H9 (cell line): ENCODE measurements at regions not wholly inside any gene's neighbourhood (a gene's known extent, or its start where the extent isn't known, plus 50 kb on each side); places are given as distances from the start of the nearest gene placed in this dataset.

Experiments used
- DNase-seq: peaks from one replicate; pipeline ENCODE4 v3.0.0-alpha.2; 2017
- H2AFZ ChIP-seq: one replicate; pipeline ENCODE4 v1.6.1; 2013; ENCODE audit warnings: mild to moderate bottlenecking, low read length, control low read depth, moderate library complexity
- H2AK5ac ChIP-seq: 2 replicates; pipeline ENCODE4 v1.6.1; 2013; ENCODE audit warnings: low read length, control low read depth, mixed read lengths; ENCODE audit not compliant: insufficient read length
- H2BK120ac ChIP-seq: one replicate; pipeline ENCODE4 v1.6.1; 2013; ENCODE audit warnings: low read depth, mild to moderate bottlenecking, low read length, control low read depth, inconsistent platforms; ENCODE audit not compliant: poor library complexity, severe bottlenecking
- H2BK12ac ChIP-seq: 2 replicates; pipeline ENCODE4 v1.6.1; 2013; ENCODE audit warnings: low read length, control low read depth, mixed read lengths, low read depth; ENCODE audit not compliant: insufficient read length
- H2BK15ac ChIP-seq: 2 replicates; pipeline ENCODE4 v1.6.1; 2013; ENCODE audit warnings: low read depth, low read length, control low read depth
- H2BK20ac ChIP-seq: one replicate; pipeline ENCODE4 v1.6.1; 2013; ENCODE audit warnings: low read depth, mild to moderate bottlenecking, low read length, control low read depth, inconsistent platforms; ENCODE audit not compliant: poor library complexity, severe bottlenecking
- H2BK5ac ChIP-seq: 2 replicates; pipeline ENCODE4 v1.6.1; 2013; ENCODE audit warnings: low read length, control low read depth, mixed read lengths; ENCODE audit not compliant: insufficient read length
- H3K14ac ChIP-seq: 2 replicates; pipeline ENCODE4 v1.6.1; 2013; ENCODE audit warnings: low read length, control low read depth; ENCODE audit not compliant: insufficient read depth
- H3K18ac ChIP-seq: 2 replicates; pipeline ENCODE4 v1.6.1; 2013; ENCODE audit warnings: low read depth, mild to moderate bottlenecking, mixed read lengths, low read length, control low read depth; ENCODE audit not compliant: insufficient read length
- H3K23ac ChIP-seq: 2 replicates; pipeline ENCODE4 v1.6.1; 2013; ENCODE audit warnings: low read length, control low read depth, mixed read lengths, low read depth; ENCODE audit not compliant: insufficient read length
- H3K23me2 ChIP-seq: 2 replicates; pipeline ENCODE4 v1.6.1; 2013; ENCODE audit warnings: low read depth, mild to moderate bottlenecking, mixed read lengths, low read length, control low read depth; ENCODE audit not compliant: insufficient read length, poor library complexity, severe bottlenecking
- H3K27ac ChIP-seq: 2 replicates; pipeline ENCODE4 v1.5.1; 2013; ENCODE audit warnings: low read length, control low read depth, mixed read lengths, low read depth; ENCODE audit not compliant: insufficient read length
- H3K27me3 ChIP-seq: 2 replicates; pipeline ENCODE4 v1.6.1; 2013; ENCODE audit warnings: low read length, control low read depth, inconsistent platforms; ENCODE audit not compliant: insufficient read depth
- H3K4ac ChIP-seq: 2 replicates; pipeline ENCODE4 v1.6.1; 2013; ENCODE audit warnings: low read depth, mild to moderate bottlenecking, control low read depth, inconsistent platforms, low read length, moderate library complexity
- H3K4me1 ChIP-seq: 2 replicates; pipeline ENCODE4 v1.6.1; 2013; ENCODE audit warnings: low read length, control low read depth, inconsistent platforms; ENCODE audit not compliant: insufficient read depth
- H3K4me2 ChIP-seq: 2 replicates; pipeline ENCODE4 v1.6.1; 2013; ENCODE audit warnings: low read length, control low read depth, mixed read lengths; ENCODE audit not compliant: insufficient read length, insufficient read depth
- H3K56ac ChIP-seq: 2 replicates; pipeline ENCODE4 v1.6.1; 2013; ENCODE audit warnings: low read depth, mild to moderate bottlenecking, mixed read lengths, low read length, control low read depth; ENCODE audit not compliant: insufficient read length
- H3K79me1 ChIP-seq: 2 replicates; pipeline ENCODE4 v1.6.1; 2013; ENCODE audit warnings: low read depth, mild to moderate bottlenecking, moderate library complexity, low read length, control low read depth, inconsistent platforms; ENCODE audit not compliant: insufficient read depth, poor library complexity, severe bottlenecking
- H3K79me2 ChIP-seq: 2 replicates; pipeline ENCODE4 v1.6.1; 2013; ENCODE audit warnings: low read length, control low read depth, inconsistent platforms; ENCODE audit not compliant: insufficient read depth
- H3K9ac ChIP-seq: 2 replicates; pipeline ENCODE4 v1.6.1; 2013; ENCODE audit warnings: low read length, control low read depth, mixed read lengths; ENCODE audit not compliant: insufficient read length; ENCODE audit errors: extremely low read depth
- H3K9me3 ChIP-seq: one replicate; pipeline ENCODE4 v1.6.1; 2013; ENCODE audit warnings: low read depth, low read length, inconsistent platforms; ENCODE audit not compliant: control insufficient read depth
- H3T11ph ChIP-seq: one replicate; pipeline ENCODE4 v1.6.1; 2013; ENCODE audit warnings: mild to moderate bottlenecking, low read length, control low read depth, inconsistent platforms
- H4K20me1 ChIP-seq: one replicate; pipeline ENCODE4 v1.6.1; 2013; ENCODE audit not compliant: control insufficient read depth, insufficient read length, insufficient read depth
- H4K5ac ChIP-seq: 2 replicates; pipeline ENCODE4 v1.6.1; 2013; ENCODE audit warnings: low read depth, mild to moderate bottlenecking, mixed read lengths, low read length, control low read depth; ENCODE audit not compliant: insufficient read length
- H4K8ac ChIP-seq: replicated peaks from 2 replicates; pipeline ENCODE4 v1.6.1; 2013; ENCODE audit warnings: low read length, control low read depth, mixed read lengths, low read depth; ENCODE audit not compliant: insufficient read length
- H4K91ac ChIP-seq: 2 replicates; pipeline ENCODE4 v1.6.1; 2013; ENCODE audit warnings: low read depth, mild to moderate bottlenecking, moderate library complexity, mixed read lengths, low read length, control low read depth; ENCODE audit not compliant: insufficient read length
- H3K27ac Mint-ChIP-seq, 3 experiments: 2 replicates in 2 of 3; 3 replicates in 1 of 3; pipeline ENCODE4 v1.8.0; 2020 to 2021; ENCODE audit warnings: mixed read lengths in 3 of 3, mild to moderate bottlenecking in 1 of 3, moderate library complexity in 1 of 3
- H3K27me3 Mint-ChIP-seq: 2 replicates; pipeline ENCODE4 v1.8.0; 2021; ENCODE audit warnings: low read depth, mild to moderate bottlenecking, moderate library complexity, mixed read lengths
- H3K36me3 Mint-ChIP-seq, 3 experiments: 2 replicates in 2 of 3; 3 replicates in 1 of 3; pipeline ENCODE4 v1.8.0; 2020 to 2021; ENCODE audit warnings: low read depth in 3 of 3, mixed read lengths in 3 of 3; ENCODE audit not compliant: insufficient read depth in 1 of 3
- H3K4me1 Mint-ChIP-seq, 2 experiments: 2 replicates each; pipeline ENCODE4 v1.8.0; 2020; ENCODE audit warnings: mixed read lengths in 2 of 2
- H3K4me3 Mint-ChIP-seq, 2 experiments: 2 replicates in 1 of 2; 3 replicates in 1 of 2; pipeline ENCODE4 v1.8.0; 2020 to 2021; ENCODE audit warnings: mild to moderate bottlenecking in 2 of 2, mixed read lengths in 2 of 2, moderate library complexity in 1 of 2
- H3K9me3 Mint-ChIP-seq, 2 experiments: 2 replicates in 1 of 2; 3 replicates in 1 of 2; pipeline ENCODE4 v1.8.0; 2020; ENCODE audit warnings: mild to moderate bottlenecking in 2 of 2, mixed read lengths in 2 of 2, moderate library complexity in 1 of 2
- CTCF ChIP-seq: fragments of 200-600 bp; sonication (generic); conservative IDR thresholded peaks from 3 replicates; pipeline ENCODE4 v1.8.0; 2021; ENCODE audit warnings: antibody characterized with exemption, mild to moderate bottlenecking
- WGBS: extraction: QIAGEN DNeasy Blood & Tissue Kit; methylation state at CpG from one replicate; pipeline ENCODE4 v1.1.7; 2013; ENCODE audit warnings: missing lambda C conversion rate, low lambda C conversion rate, mixed read lengths; ENCODE audit not compliant: insufficient read length; ENCODE audit errors: extremely low coverage; 5-methylcytosine and 5-hydroxymethylcytosine counted together

GRCh38 chr5:111961862-111962261, 204.9 kb upstream of the NREP start:
- H3K23me2 ChIP-seq: no peaks in the 10 kb centered on the region
- no peak overlapping the region for H3K27ac ChIP-seq
- no peak overlapping the region for H2BK120ac ChIP-seq
- H3K36me3 Mint-ChIP-seq: no peaks in the 10 kb centered on the region
- H2BK5ac ChIP-seq: no peak overlapping the region
- no peak overlapping the region for H2BK12ac ChIP-seq
- no peak for TF ChIP-seq CTCF
- H3K27me3 ChIP-seq: no peaks in the 10 kb centered on the region
- H4K5ac ChIP-seq: no peak overlapping the region
- no peaks in the 10 kb centered on the region for H3K4me1 Mint-ChIP-seq
- H3K79me2 ChIP-seq: no peaks in the 10 kb centered on the region
- no peaks in the 10 kb centered on the region for H3K4me1 ChIP-seq
- no peaks in the 10 kb centered on the region for H3K9me3 Mint-ChIP-seq
- H4K20me1 ChIP-seq: no peaks in the 10 kb centered on the region
- no peak overlapping the region for H2AFZ ChIP-seq
- H3K79me1 ChIP-seq: no peaks in the 10 kb centered on the region
- no peaks in the 10 kb centered on the region for H3K27me3 Mint-ChIP-seq
- no peak overlapping the region for H3K23ac ChIP-seq
- H3K14ac ChIP-seq: no peak overlapping the region
- no peak overlapping the region for H3K27ac Mint-ChIP-seq
- H3K4me2 ChIP-seq: no peak overlapping the region
- H4K8ac ChIP-seq: no peak overlapping the region
- no peak overlapping the region for H3K4ac ChIP-seq
- H2BK20ac ChIP-seq: no peak overlapping the region
- no peak overlapping the region for H3K9ac ChIP-seq
- H3K9me3 ChIP-seq: no peaks in the 10 kb centered on the region
- no peak overlapping the region for H2BK15ac ChIP-seq
- no CpG with 5 or more reads among the region's 1 CpG for WGBS
- no peak overlapping the region for H3T11ph ChIP-seq
- H3K18ac ChIP-seq: no peak overlapping the region
- no peak overlapping the region for H4K91ac ChIP-seq
- H3K4me3 Mint-ChIP-seq: no peak overlapping the region
- DNase-seq: no peak
- H3K56ac ChIP-seq: no peak overlapping the region
- H2AK5ac ChIP-seq: no peak overlapping the region
